A673 (cell line): ENCODE measurements at regions not wholly inside any gene's neighbourhood (a gene's known extent, or its start where the extent isn't known, plus 50 kb on each side); places are given as distances from the start of the nearest gene placed in this dataset.

Experiments used
- BruUV-seq: library from RNA; stranded (reverse); fragments of 400-500 nt; replicated peaks from 2 replicates; lab custom pipeline; 2021; lab: Mats Ljungman, UMichigan
- CTCF ChIA-PET: fragments of 300-600 bp; sonication (Branson Sonifier 250); formaldehyde crosslinking; loops from one replicate; lab custom pipeline; 2022; ENCODE audit warnings: antibody characterized with exemption; lab: Charles Lee
- POLR2A ChIA-PET: fragments of 300-600 bp; sonication (Branson Sonifier 250); formaldehyde crosslinking; loops from one replicate; lab custom pipeline; 2022; ENCODE audit warnings: antibody characterized with exemption; ENCODE audit not compliant: low non-redundant PET; lab: Charles Lee
- DNase-seq: peaks from one replicate; pipeline ENCODE4 v3.0.0-alpha.2; 2015; ENCODE audit warnings: low spot score
- H3K27ac ChIP-seq: fragments of 200-600 bp; sonication (generic); 2 replicates; pipeline ENCODE4 v1.5.1; 2016; ENCODE audit warnings: mixed run types, low read depth, mild to moderate bottlenecking, mixed read lengths, antibody characterized with exemption, low read length; ENCODE audit not compliant: poor library complexity, severe bottlenecking
- H3K27me3 ChIP-seq: fragments of 200-600 bp; sonication (generic); replicated peaks from 2 replicates; pipeline ENCODE4 v1.6.1; 2017; ENCODE audit warnings: mixed run types, low read depth, mild to moderate bottlenecking, mixed read lengths, antibody characterized with exemption, low read length; ENCODE audit not compliant: insufficient read depth, poor library complexity
- H3K36me3 ChIP-seq: fragments of 200-600 bp; sonication (generic); 2 replicates; pipeline ENCODE4 v1.6.1; 2016; ENCODE audit warnings: mixed run types, mild to moderate bottlenecking, mixed read lengths, antibody characterized with exemption, low read length; ENCODE audit not compliant: insufficient read depth, poor library complexity, severe bottlenecking
- H3K4me1 ChIP-seq: fragments of 200-600 bp; sonication (generic); 2 replicates; pipeline ENCODE4 v1.6.1; 2017; ENCODE audit warnings: mixed run types, mild to moderate bottlenecking, mixed read lengths, antibody characterized with exemption, low read length; ENCODE audit not compliant: insufficient read depth, poor library complexity, severe bottlenecking
- H3K4me3 ChIP-seq: fragments of 200-600 bp; sonication (generic); 2 replicates; pipeline ENCODE4 v1.5.1; 2016; ENCODE audit warnings: low read depth, mixed run types, mild to moderate bottlenecking, mixed read lengths, low read length; ENCODE audit not compliant: poor library complexity, severe bottlenecking
- H3K9me3 ChIP-seq: fragments of 200-600 bp; sonication (generic); 2 replicates; pipeline ENCODE4 v1.6.1; 2016; ENCODE audit warnings: mixed run types, low read depth, mild to moderate bottlenecking, mixed read lengths, antibody characterized with exemption, low read length; ENCODE audit not compliant: poor library complexity, severe bottlenecking
- CTCF ChIP-seq: fragments of 300-800, 200-600 bp; sonication (generic); conservative IDR thresholded peaks from 2 replicates; pipeline ENCODE4 v1.5.1; 2017; ENCODE audit warnings: low read depth, mild to moderate bottlenecking, antibody characterized with exemption, low read length, moderate library complexity, mixed read lengths
- EZH2 ChIP-seq: fragments of 200-600 bp; sonication (generic); IDR thresholded peaks from 2 replicates; pipeline ENCODE4 v1.6.1; 2017; ENCODE audit warnings: borderline replicate concordance, low read depth, mild to moderate bottlenecking, mixed read lengths, antibody characterized with exemption, low read length; ENCODE audit not compliant: poor library complexity, severe bottlenecking
- intact Hi-C: fragments of 100-400 bp; cut with micrococcal nuclease; formaldehyde crosslinking; loops from one replicate; pipeline ENCODE4 v1.10.0; 2022; ENCODE audit not compliant: unreplicated experiment

GRCh38 chr3:63042833-63043232, 167.6 kb upstream of the CADPS start:
- no peaks in the 10 kb centered on the region for H3K4me1 ChIP-seq
- H3K27ac ChIP-seq: no peak overlapping the region
- ChIA-PET POLR2A (no interaction called here), CTCF (no interaction called here)
- TF ChIP-seq CTCF (no peak), EZH2 (no peak)
- intact Hi-C loops: no loop called here
- H3K4me3 ChIP-seq: no peak overlapping the region
- no TSS peak for BruUV-seq
- DNase-seq: no peak
- H3K27me3 ChIP-seq: no peaks in the 10 kb centered on the region
- H3K36me3 ChIP-seq: no peaks in the 10 kb centered on the region
- no peaks in the 10 kb centered on the region for H3K9me3 ChIP-seq

- Histone ChIP-seq H3K27ac (no peak overlapping the region), H3K36me3 (no peaks in the 10 kb centered on the region), H3K4me1 (no peaks in the 10 kb centered on the region), H3K9me3 (no peaks in the 10 kb centered on the region), H3K4me3 (no peak overlapping the region), H3K27me3 (no peaks in the 10 kb centered on the region)
- no peak for DNase-seq
- intact Hi-C loops: no loop called here
- POLR2A ChIA-PET: no interaction called here
- no peak for TF ChIP-seq EZH2
- no peak for TF ChIP-seq CTCF
- CTCF ChIA-PET: no interaction called here
- BruUV-seq: no TSS peak
These were observed 168.4 kb upstream of the CADPS start for GRCh38 chr3:63043631-63044030.

GRCh38 chr3:63046152-63046551, 170.9 kb upstream of the CADPS start:
- H3K4me3 ChIP-seq: no peak overlapping the region
- BruUV-seq: no TSS peak
- no peaks in the 10 kb centered on the region for H3K36me3 ChIP-seq
- no peak overlapping the region for H3K27ac ChIP-seq
- intact Hi-C loops: no loop called here
- H3K9me3 ChIP-seq: no peaks in the 10 kb centered on the region
- H3K4me1 ChIP-seq: no peaks in the 10 kb centered on the region
- TF ChIP-seq CTCF: no peak
- no peak for TF ChIP-seq EZH2
- H3K27me3 ChIP-seq: no peaks in the 10 kb centered on the region
- DNase-seq: no peak
- ChIA-PET POLR2A (no interaction called here), CTCF (no interaction called here)
